ENCODE measurements at regions not wholly inside any gene's neighbourhood (a gene's known extent, or its start where the extent isn't known, plus 50 kb on each side); places are given as distances from the start of the nearest gene placed in this dataset.

DNA sequence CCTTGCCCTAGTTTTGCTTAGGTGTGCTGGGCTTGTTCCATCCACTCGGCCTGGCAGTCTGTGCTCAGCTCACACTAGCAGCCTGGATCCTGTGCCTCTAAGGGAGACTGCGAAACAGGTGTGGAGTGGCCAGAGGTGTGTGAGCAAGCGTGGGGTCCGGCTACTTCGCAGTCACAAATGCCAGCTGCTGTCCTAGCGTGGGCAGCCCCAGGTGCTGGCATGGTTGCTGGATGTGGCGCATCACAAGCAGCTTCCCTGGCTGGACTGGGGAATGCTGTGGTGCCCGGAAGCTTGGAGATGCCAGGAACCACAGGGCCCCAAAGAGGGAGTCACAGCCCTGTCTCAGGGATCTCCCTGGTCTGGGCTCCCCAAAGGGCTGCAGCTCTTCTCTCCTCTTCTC, 119.0 kb upstream of the TMEFF2 start:
- Histone ChIP-seq H3K4me1 (ENCODE audit: low read length) (no peaks in the 10 kb centered on the region), H3K27me3 (ENCODE audit: low read depth, low read length) (no peaks in the 10 kb centered on the region), H3K36me3 (replicated peaks; ENCODE audit: low read depth, low read length) (no peaks in the 10 kb centered on the region), H3K9me3 (ENCODE audit: insufficient read depth, low read length) (peaks cover 3% of the 10 kb centered on the region; the same call in 1 of the 2 replicates), H3K9ac (ENCODE audit: low read length) (no peak overlapping the region), H3K27ac (ENCODE audit: low read length) (no peak overlapping the region), H2AFZ (ENCODE audit: low read depth, low read length) (no peak overlapping the region), H3K4me2 (ENCODE audit: low read length) (no peak overlapping the region), H3K79me2 (ENCODE audit: low read length) (no peaks in the 10 kb centered on the region), H3K4me3 (ENCODE audit: low read length) (no peak overlapping the region), H4K20me1 (ENCODE audit: insufficient read depth, low read length) (no peaks in the 10 kb centered on the region)
- TF ChIP-seq, protein P1, sequence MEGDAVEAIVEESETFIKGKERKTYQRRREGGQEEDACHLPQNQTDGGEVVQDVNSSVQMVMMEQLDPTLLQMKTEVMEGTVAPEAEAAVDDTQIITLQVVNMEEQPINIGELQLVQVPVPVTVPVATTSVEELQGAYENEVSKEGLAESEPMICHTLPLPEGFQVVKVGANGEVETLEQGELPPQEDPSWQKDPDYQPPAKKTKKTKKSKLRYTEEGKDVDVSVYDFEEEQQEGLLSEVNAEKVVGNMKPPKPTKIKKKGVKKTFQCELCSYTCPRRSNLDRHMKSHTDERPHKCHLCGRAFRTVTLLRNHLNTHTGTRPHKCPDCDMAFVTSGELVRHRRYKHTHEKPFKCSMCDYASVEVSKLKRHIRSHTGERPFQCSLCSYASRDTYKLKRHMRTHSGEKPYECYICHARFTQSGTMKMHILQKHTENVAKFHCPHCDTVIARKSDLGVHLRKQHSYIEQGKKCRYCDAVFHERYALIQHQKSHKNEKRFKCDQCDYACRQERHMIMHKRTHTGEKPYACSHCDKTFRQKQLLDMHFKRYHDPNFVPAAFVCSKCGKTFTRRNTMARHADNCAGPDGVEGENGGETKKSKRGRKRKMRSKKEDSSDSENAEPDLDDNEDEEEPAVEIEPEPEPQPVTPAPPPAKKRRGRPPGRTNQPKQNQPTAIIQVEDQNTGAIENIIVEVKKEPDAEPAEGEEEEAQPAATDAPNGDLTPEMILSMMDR (IDR thresholded peaks at IDR 0.05; ENCODE audit: low read depth, low read length), result no peak
- TF ChIP-seq EZH2phosphoT487 (IDR thresholded peaks at IDR 0.05; ENCODE audit: low read depth), result no peak

DNA sequence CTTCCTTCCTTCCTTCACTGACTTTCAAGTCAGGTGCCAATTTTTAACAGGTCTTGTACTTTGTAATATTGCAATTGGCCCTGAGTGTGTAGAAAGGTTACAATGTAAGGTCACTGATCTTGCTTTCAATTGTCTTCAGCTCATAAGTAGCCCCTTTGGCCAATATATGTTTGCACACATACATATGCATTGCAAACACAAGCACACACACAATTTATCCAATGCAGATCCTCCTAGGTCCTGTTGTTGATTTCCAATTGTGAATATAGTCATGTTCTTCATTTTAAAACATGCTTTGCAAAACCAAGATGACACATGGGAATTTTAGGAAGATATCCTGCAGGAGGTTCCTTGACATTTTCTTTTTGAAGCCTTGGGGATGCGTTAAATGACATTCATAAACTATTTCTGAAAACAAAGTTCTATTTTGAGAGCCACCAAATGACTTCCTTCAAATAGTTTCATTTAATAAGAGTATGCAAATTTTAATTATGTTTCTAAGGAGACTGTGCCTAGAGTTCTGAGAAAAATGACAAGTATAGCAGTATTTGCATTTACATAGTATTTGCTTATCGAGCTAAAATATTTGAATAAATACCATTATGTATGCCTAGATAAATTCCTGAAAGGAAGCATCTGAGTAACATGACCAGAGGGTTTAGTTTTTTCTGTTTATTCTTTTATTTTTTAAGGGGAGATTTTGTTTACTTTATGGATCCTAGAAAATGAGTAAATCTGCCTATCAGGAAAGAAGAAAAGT, 117.1 kb upstream of the TMEFF2 start:
- Histone ChIP-seq H3K4me2 (ENCODE audit: low read length) (no peak overlapping the region), H3K27me3 (ENCODE audit: low read depth, low read length) (no peaks in the 10 kb centered on the region), H4K20me1 (ENCODE audit: insufficient read depth, low read length) (no peaks in the 10 kb centered on the region), H2AFZ (ENCODE audit: low read depth, low read length) (no peak overlapping the region), H3K9ac (ENCODE audit: low read length) (no peak overlapping the region), H3K9me3 (ENCODE audit: insufficient read depth, low read length) (peaks cover 3% of the 10 kb centered on the region; the same call in 1 of the 2 replicates), H3K4me1 (ENCODE audit: low read length) (no peaks in the 10 kb centered on the region), H3K36me3 (replicated peaks; ENCODE audit: low read depth, low read length) (no peaks in the 10 kb centered on the region), H3K4me3 (ENCODE audit: low read length) (no peak overlapping the region), H3K79me2 (ENCODE audit: low read length) (no peaks in the 10 kb centered on the region), H3K27ac (ENCODE audit: low read length) (no peak overlapping the region)
- TF ChIP-seq, protein P1 (IDR thresholded peaks at IDR 0.05; ENCODE audit: low read depth, low read length), result no peak
- TF ChIP-seq EZH2phosphoT487 (IDR thresholded peaks at IDR 0.05; ENCODE audit: low read depth), result no peak

DNA sequence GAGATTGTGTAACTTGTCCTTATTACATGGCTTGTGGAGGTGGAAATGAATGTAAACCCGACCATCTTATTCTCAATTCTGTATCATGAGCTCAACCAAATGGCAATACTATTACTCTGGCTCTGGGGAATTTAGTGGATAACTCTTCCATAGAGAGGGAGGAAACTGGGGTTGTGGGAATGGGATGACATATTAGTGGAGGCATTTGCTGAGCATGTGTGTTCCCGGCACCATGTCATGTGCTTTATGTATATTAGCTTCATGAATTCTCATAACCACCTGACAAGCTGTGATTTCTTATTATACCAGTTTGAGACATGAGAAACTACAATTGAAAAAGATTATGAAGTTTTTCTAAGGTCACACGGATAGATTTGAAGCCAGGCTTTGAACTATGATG, 112.8 kb upstream of the TMEFF2 start:
- no peaks in the 10 kb centered on the region for H3K79me2 ChIP-seq (ENCODE audit: low read length)
- no peaks in the 10 kb centered on the region for H3K27me3 ChIP-seq (ENCODE audit: low read depth, low read length)
- no peak overlapping the region for H3K27ac ChIP-seq (ENCODE audit: low read length)

DNA sequence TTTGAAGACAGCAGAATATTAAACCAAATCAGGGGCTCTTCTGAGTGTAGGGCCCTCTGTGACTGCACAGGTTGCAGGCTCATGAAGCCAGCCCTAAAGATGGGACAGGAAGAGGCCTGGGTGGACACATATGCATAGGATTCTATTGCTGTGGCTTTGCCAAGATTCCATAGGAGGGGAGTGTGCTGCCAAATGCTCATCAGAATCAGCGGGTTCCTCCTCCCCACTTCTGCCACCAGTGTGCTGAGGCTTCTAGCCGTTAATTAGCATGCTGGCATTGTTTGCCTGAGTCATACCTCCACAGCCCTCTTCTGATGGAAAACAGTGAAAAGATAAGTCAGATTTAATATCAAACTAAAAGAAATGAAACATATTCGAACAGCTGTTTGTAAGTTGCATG, 103.9 kb upstream of the TMEFF2 start:
- no peaks in the 10 kb centered on the region for H3K27me3 ChIP-seq (ENCODE audit: low read depth, low read length)
- no peaks in the 10 kb centered on the region for H3K36me3 ChIP-seq (replicated peaks; ENCODE audit: low read depth, low read length)
- H3K9ac ChIP-seq (ENCODE audit: low read length), result no peak overlapping the region
- H2AFZ ChIP-seq (ENCODE audit: low read depth, low read length), result no peak overlapping the region
- H4K20me1 ChIP-seq (ENCODE audit: insufficient read depth, low read length), result no peaks in the 10 kb centered on the region
- TF ChIP-seq, protein P1 (IDR thresholded peaks at IDR 0.05; ENCODE audit: low read depth, low read length), result no peak
- TF ChIP-seq EZH2phosphoT487 (IDR thresholded peaks at IDR 0.05; ENCODE audit: low read depth), result no peak
- H3K79me2 ChIP-seq (ENCODE audit: low read length), result no peaks in the 10 kb centered on the region
- no peak overlapping the region for H3K4me3 ChIP-seq (ENCODE audit: low read length)
- no peaks in the 10 kb centered on the region for H3K4me1 ChIP-seq (ENCODE audit: low read length)
- no peak overlapping the region for H3K4me2 ChIP-seq (ENCODE audit: low read length)
- no peaks in the 10 kb centered on the region for H3K9me3 ChIP-seq (ENCODE audit: insufficient read depth, low read length)
- H3K27ac ChIP-seq (ENCODE audit: low read length), result no peak overlapping the region

More for the DNA sequence above, 112.8 kb upstream of the TMEFF2 start:
- TF ChIP-seq EZH2phosphoT487 (IDR thresholded peaks at IDR 0.05; ENCODE audit: low read depth), result no peak
- TF ChIP-seq, protein P1 (IDR thresholded peaks at IDR 0.05; ENCODE audit: low read depth, low read length), result no peak
- Histone ChIP-seq H3K4me2 (ENCODE audit: low read length) (no peak overlapping the region), H3K9me3 (ENCODE audit: insufficient read depth, low read length) (no peaks in the 10 kb centered on the region), H3K9ac (ENCODE audit: low read length) (no peak overlapping the region), H3K4me3 (ENCODE audit: low read length) (no peak overlapping the region), H2AFZ (ENCODE audit: low read depth, low read length) (no peak overlapping the region), H3K36me3 (replicated peaks; ENCODE audit: low read depth, low read length) (no peaks in the 10 kb centered on the region), H4K20me1 (ENCODE audit: insufficient read depth, low read length) (no peaks in the 10 kb centered on the region), H3K4me1 (ENCODE audit: low read length) (no peaks in the 10 kb centered on the region)
